Breast epithelium (tissue), 3 donors: ENCODE measurements at regions not wholly inside any gene's neighbourhood (a gene's known extent, or its start where the extent isn't known, plus 50 kb on each side); places are given as distances from the start of the nearest gene placed in this dataset.
"Not testable (repeated sequence)": the region's sequence is repeated elsewhere in the genome, so short reads cannot be mapped to it uniquely, and the experiment has no call there.

Experiments used
- POLR2A ChIP-seq: fragments of 450-650 bp; IDR thresholded peaks from one replicate; pipeline ENCODE4 v1.6.1; 2016; ENCODE audit warnings: antibody characterized with exemption, mild to moderate bottlenecking, moderate library complexity
- TF ChIP-seq, protein P1 (sequence below), 3 donors: fragments of 450-650 bp; IDR thresholded peaks; one replicate each; pipeline ENCODE4 v1.5.1; 2016 to 2017; ENCODE audit warnings: antibody characterized with exemption in 3 of 3, mild to moderate bottlenecking in 3 of 3, moderate library complexity in 3 of 3

GRCh38 chr10:71107117-71107516 lies 105.3 kb upstream of the UNC5B start:
- not testable (repeated sequence) for TF ChIP-seq POLR2A
- TF ChIP-seq, protein P1, sequence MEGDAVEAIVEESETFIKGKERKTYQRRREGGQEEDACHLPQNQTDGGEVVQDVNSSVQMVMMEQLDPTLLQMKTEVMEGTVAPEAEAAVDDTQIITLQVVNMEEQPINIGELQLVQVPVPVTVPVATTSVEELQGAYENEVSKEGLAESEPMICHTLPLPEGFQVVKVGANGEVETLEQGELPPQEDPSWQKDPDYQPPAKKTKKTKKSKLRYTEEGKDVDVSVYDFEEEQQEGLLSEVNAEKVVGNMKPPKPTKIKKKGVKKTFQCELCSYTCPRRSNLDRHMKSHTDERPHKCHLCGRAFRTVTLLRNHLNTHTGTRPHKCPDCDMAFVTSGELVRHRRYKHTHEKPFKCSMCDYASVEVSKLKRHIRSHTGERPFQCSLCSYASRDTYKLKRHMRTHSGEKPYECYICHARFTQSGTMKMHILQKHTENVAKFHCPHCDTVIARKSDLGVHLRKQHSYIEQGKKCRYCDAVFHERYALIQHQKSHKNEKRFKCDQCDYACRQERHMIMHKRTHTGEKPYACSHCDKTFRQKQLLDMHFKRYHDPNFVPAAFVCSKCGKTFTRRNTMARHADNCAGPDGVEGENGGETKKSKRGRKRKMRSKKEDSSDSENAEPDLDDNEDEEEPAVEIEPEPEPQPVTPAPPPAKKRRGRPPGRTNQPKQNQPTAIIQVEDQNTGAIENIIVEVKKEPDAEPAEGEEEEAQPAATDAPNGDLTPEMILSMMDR (IDR thresholded peaks at IDR 0.05) = not testable (repeated sequence)
